GM12864 (cell line): ENCODE measurements at regions not wholly inside any gene's neighbourhood (a gene's known extent, or its start where the extent isn't known, plus 50 kb on each side); places are given as distances from the start of the nearest gene placed in this dataset.

Experiments used
- DNase-seq: peaks from one replicate; pipeline ENCODE4 v3.0.0-alpha.2; 2011; ENCODE audit warnings: low read depth
- H3K4me3 ChIP-seq: 2 replicates; pipeline ENCODE4 v1.5.1; 2011; ENCODE audit warnings: mild to moderate bottlenecking, low read depth, low read length, control low read depth
- CTCF ChIP-seq: IDR thresholded peaks from 2 replicates; pipeline ENCODE4 v1.5.1; 2011; ENCODE audit warnings: low read depth, mild to moderate bottlenecking, moderate library complexity, low read length, control low read depth, inconsistent platforms; ENCODE audit errors: missing control alignments

DNA sequence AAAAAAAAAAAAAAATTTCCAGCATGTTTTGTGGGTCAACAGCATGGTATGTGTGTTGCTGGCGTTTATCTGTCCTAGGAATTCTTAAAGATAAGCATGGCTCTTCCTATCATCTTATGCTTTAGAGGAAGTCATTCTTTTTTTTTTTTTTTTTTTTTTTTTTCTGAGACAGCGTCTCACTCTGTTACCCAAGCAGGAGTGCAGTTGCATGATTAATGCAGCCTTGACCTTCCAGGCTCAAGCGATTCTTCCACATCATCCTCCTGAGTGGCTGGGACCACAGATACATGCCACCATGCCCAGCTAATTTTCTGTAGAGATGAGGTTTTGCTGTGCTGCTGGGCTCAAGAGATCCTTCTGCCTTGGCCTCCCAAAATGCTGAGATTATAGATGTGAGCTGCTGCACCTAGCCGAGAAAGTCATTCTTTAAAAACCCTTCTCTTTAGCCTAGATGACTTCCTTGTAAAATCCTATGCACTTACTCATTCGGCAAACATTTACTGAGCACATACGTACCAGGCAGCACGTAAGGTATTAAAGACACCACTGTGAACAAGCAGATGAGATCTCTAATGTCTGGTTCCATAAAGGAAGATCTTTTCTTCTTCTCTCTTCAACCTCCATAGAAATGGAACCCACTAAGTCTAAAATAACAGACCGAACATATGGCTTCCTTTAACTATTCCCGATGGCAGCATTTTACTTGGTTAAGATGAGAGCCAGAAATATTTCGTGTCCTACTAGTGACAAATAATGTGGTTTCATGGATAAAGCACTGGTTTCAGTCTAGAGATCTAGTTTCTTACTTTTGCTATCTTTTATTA is 122.4 kb downstream of the RIN2 start:
- no peak overlapping the region for H3K4me3 ChIP-seq
- no peak for TF ChIP-seq CTCF
- no peak for DNase-seq

DNA sequence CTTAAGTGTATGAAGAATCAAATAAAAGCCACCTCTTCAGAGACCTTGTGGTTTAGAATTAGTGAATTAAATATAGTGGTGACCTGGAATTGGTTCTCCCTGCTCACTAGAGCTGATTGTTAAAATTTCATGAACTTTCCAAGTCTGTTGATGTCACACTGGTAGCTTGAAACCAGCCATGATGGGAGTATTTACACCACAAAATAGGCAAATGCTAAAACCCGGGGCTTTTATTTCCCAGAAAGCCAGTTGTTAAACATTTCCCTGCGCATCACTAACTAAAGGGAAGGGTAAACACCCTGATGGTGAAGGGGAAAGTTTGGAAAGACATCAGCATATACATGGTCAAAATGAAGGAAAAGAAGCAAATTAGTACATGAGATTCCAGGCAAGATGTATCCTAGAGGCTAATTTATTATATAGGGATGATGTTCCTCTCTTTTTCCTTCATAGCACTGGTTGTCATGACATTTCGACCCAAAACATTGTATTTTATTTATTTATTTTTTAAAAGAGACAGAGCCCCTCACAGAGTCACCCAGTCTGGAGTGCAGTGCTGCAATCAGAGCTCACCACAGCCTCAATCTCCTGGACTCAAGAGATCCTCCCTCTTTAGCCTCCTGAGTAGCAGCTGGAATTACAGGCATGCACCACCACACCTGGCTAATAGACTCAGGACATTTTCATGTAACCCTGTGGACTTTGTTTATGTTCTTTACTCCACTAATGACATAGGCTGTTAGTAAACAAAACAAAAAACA is 123.2 kb downstream of the RIN2 start:
- no peak for DNase-seq
- H3K4me3 ChIP-seq, result no peak overlapping the region
- TF ChIP-seq CTCF, result no peak

DNA sequence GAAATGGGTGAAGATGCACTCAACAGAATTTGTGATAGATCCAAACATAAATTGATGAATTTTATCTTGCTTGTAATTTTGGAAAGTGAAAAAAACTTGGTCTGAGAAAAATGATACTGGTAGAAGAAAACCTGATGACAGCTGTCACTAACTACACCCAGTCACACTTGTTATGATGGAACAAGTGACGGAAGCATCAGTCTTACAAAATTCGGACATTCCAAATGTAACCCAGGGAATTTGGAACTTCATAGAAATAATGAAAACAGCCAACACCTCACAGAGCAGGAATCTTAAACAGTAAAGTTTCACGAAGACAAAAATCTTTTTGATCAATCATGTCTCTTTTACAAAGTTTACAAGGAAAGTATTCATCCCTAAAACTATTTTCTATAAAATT is 123.9 kb downstream of the RIN2 start:
- no peak for TF ChIP-seq CTCF
- no peak overlapping the region for H3K4me3 ChIP-seq

GRCh38 chr20:19882446-19882845 is 124.4 kb downstream of the RIN2 start:
- DNase-seq, result no peak
- TF ChIP-seq CTCF, result no peak
- H3K4me3 ChIP-seq, result no peak overlapping the region

More for the DNA sequence above, 123.9 kb downstream of the RIN2 start:
- no peak for DNase-seq

- H3K4me3 ChIP-seq, result no peak overlapping the region
- DNase-seq, result no peak
- TF ChIP-seq CTCF, result no peak
Observed at GRCh38 chr20:19883501-19883900, 125.4 kb downstream of the RIN2 start.

- H3K4me3 ChIP-seq, result no peak overlapping the region
- TF ChIP-seq CTCF, result no peak
- DNase-seq, result no peak
Observed at GRCh38 chr20:19885594-19885938, 127.5 kb downstream of the RIN2 start.
